ENCODE measurements at regions not wholly inside any gene's neighbourhood (a gene's known extent, or its start where the extent isn't known, plus 50 kb on each side); places are given as distances from the start of the nearest gene placed in this dataset.
A peak's percentile ranks its signal among the peaks of the same experiment; 100 is the strongest.

- DNase-seq (ENCODE audit: low read depth): peak; percentile 34
Measured at GRCh38 chr2:30048636-30049175, 98.1 kb upstream of the YPEL5 start.

DNA sequence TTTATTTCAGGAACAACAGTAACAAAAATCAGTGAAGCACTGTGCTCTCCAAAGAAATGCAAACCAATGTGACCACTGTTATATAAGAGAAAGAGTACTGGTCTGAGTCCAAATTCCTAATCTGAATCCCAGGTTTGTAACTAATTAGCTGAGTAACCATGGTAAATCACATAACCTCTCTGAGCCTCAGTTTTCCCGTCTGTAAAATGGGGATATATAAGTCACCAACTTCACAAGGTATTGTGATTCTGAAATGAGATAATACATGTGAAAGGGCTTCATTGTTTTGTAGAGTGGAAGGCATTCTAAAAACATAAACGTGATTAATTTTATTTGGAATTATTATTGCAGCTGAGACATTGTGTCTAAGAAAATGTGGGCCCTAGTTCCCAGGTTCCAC, 91.3 kb upstream of the YPEL5 start:
- no peak for DNase-seq (ENCODE audit: low read depth)

- no peak for DNase-seq (ENCODE audit: low read depth)
Measured at GRCh38 chr2:30060562-30060961, 86.2 kb upstream of the YPEL5 start.

GRCh38 chr2:30068067-30068466, 78.7 kb upstream of the YPEL5 start:
- no peak for DNase-seq (ENCODE audit: low read depth)

DNA sequence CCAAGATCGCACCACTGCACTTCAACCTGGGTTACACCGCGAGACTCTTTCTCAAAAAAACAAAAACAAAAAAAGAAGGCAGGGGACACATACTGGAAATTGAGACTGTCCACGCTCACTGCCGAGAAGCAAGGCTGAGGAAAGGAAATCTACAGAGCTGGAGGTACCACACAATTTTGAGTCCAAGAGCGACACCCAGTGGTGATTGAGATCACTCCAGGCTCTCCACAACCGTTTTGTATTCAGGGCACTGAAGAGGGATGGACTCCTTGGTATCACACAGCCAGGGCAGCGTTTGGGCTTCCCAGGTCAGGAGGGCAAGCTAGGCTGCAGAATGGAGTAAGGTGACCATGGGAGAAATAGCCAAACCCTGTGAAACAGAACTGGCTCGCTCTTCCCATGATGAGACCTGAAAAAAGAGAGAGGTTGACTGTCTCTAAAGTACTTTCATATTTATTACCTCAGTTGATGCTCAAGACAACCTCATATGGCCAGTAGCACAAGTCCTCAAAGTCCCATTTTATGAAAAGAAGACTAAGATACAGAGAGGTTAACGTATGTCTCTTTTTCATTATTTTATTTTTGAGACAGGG, 74.5 kb upstream of the YPEL5 start:
- DNase-seq (ENCODE audit: low read depth): peak; percentile 76

- no peak for DNase-seq (ENCODE audit: low read depth)
Measured at GRCh38 chr2:30073523-30073922, 73.3 kb upstream of the YPEL5 start.

DNA sequence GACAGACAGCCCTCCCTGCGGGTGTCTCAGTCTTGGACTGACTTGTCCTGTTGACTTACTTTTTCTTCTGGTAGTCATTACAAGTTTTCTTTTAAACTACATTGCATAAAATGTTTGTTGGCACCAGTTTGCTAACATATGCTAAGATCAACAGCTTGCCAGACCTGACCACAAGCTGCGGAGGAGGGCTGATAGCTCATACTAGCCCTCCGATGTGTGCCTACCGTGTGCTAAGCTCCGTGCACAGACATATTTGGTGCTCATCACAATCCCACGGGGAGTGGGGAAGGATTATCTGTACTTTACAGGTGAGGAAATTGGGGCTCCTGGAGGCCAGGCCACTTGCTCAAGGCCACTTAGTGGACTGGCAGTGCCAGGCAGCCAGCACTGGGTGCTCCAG, 72.8 kb upstream of the YPEL5 start:
- no peak for DNase-seq (ENCODE audit: low read depth)

DNA sequence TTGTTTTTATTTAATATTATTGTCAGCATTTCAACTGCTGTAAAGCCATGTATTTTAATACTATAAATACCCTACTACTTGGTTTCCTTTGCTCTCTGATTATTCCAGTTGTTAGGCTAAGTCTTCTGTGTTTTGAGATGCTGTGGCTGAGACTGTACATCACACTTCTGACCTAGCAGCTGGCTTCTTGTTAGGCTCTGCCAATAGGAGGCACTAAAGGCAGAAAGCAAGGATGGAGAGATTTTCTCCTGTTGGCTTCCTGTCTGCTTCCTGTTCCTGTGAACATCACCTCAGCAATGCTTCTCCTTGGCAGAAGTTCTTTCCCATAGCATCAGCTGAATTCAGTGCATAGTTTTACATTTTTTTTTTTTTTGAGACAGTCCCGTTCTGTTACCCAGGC, 68.3 kb upstream of the YPEL5 start:
- DNase-seq (ENCODE audit: low read depth): peak; percentile 32

- no peak for DNase-seq (ENCODE audit: low read depth)
Measured at GRCh38 chr2:30084915-30085314, 61.9 kb upstream of the YPEL5 start.

- no peak for DNase-seq (ENCODE audit: low read depth)
Measured at GRCh38 chr2:30089171-30089570, 57.6 kb upstream of the YPEL5 start.

- DNase-seq (ENCODE audit: low read depth): peak; percentile 37
Measured at GRCh38 chr2:30095402-30095801, 51.4 kb upstream of the YPEL5 start.

DNA sequence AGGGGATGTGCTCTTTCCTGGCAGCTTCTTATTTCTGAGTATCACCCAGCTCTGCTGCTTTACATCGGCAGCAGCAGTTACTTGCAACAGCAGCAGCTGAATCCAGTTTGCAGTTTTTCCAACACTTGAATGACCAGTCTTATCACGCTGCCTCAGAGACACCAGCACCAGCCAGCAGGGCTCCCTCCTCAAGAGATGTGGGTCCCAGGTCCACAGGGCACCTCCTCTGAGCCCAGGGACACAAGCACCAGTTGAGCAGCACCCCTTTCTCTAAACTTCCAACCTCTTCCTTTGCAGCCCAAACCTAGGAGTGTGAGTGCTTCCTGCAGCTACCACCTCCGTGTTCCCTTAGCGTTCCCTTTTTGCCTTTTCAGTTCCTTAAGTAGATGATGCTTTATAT, 50.4 kb upstream of the YPEL5 start:
- no peak for DNase-seq (ENCODE audit: low read depth)

All from EH (cell line).